ENCODE measurements at regions not wholly inside any gene's neighbourhood (a gene's known extent, or its start where the extent isn't known, plus 50 kb on each side); places are given as distances from the start of the nearest gene placed in this dataset.

- 97% methylated on average over 2 of the region's 2 CpGs for WGBS (ENCODE audit: low lambda C conversion rate)
- no peak for DNase-seq (ENCODE audit: low spot score)
- POLR2A ChIA-PET = no interaction called here
- H3K79me2 ChIP-seq (ENCODE audit: insufficient read depth, low read length) = no peaks in the 10 kb centered on the region
- intact Hi-C loops (cut with micrococcal nuclease; ENCODE audit: unreplicated experiment) (no loop called here), in situ Hi-C loops (cut with HindIII; ENCODE audit: extremely low pct_ligation_motif_present, low pct_unique_long_range_greater_than_20kb) (no loop called here)
- H3K4me1 ChIP-seq (ENCODE audit: insufficient read depth, low read length) = no peaks in the 10 kb centered on the region
- H3K36me3 ChIP-seq (replicated peaks in 1 of 2; ENCODE audit: control insufficient read depth in 1 of 2, insufficient read depth in 2 of 2, low read length in 2 of 2) = no peaks in the 10 kb centered on the region
- FAIRE-seq = no peak
- no peak overlapping the region for H3K4me3 ChIP-seq (replicated peaks in 1 of 3; ENCODE audit: insufficient read depth in 1 of 3, low read depth in 2 of 3, low read length in 3 of 3)
- H3K9ac ChIP-seq (ENCODE audit: insufficient read depth, low read depth, low read length) = no peak overlapping the region
- H3K27me3 ChIP-seq (ENCODE audit: control insufficient read depth in 1 of 2, insufficient read depth in 2 of 2, low read length in 2 of 2) = no peaks in the 10 kb centered on the region
- H3K4me2 ChIP-seq (ENCODE audit: low read depth, low read length) = no peak overlapping the region
- CTCF ChIA-PET (ENCODE audit: low intra/inter-chr PET ratio, low total read pairs) = no interaction called here
- H4K20me1 ChIP-seq (ENCODE audit: insufficient read depth, low read length) = no peaks in the 10 kb centered on the region; the same call in 1 of the 2 replicates
- H2AFZ ChIP-seq (ENCODE audit: low read length) = no peak overlapping the region
- no peaks in the 10 kb centered on the region for H3K9me3 ChIP-seq (ENCODE audit: low read length)
- ATAC-seq = peak; percentile 29; the same call in 2 of the 3 replicates
- no TSS peak for BruUV-seq (replicated peaks)
- H3K27ac ChIP-seq (ENCODE audit: extremely low read length, insufficient read depth, low read length) = no peak overlapping the region
- TF ChIP-seq, protein P1, sequence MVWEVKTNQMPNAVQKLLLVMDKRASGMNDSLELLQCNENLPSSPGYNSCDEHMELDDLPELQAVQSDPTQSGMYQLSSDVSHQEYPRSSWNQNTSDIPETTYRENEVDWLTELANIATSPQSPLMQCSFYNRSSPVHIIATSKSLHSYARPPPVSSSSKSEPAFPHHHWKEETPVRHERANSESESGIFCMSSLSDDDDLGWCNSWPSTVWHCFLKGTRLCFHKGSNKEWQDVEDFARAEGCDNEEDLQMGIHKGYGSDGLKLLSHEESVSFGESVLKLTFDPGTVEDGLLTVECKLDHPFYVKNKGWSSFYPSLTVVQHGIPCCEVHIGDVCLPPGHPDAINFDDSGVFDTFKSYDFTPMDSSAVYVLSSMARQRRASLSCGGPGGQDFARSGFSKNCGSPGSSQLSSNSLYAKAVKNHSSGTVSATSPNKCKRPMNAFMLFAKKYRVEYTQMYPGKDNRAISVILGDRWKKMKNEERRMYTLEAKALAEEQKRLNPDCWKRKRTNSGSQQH (CRISPR knock-in tag; IDR thresholded peaks at IDR 0.05; ENCODE audit: low read depth) = no peak
- TF ChIP-seq GATA4 (IDR thresholded peaks at IDR 0.05; ENCODE audit: borderline replicate concordance, low read depth) = no peak
- TF ChIP-seq ZSCAN22 (CRISPR knock-in tag; IDR thresholded peaks at IDR 0.05) = no peak
- no peak for TF ChIP-seq ZNF570 (CRISPR knock-in tag; IDR thresholded peaks at IDR 0.05; ENCODE audit: borderline replicate concordance)
- no peak for TF ChIP-seq ZNF34 (CRISPR knock-in tag; IDR thresholded peaks at IDR 0.05; ENCODE audit: borderline replicate concordance)
- TF ChIP-seq, protein P2, sequence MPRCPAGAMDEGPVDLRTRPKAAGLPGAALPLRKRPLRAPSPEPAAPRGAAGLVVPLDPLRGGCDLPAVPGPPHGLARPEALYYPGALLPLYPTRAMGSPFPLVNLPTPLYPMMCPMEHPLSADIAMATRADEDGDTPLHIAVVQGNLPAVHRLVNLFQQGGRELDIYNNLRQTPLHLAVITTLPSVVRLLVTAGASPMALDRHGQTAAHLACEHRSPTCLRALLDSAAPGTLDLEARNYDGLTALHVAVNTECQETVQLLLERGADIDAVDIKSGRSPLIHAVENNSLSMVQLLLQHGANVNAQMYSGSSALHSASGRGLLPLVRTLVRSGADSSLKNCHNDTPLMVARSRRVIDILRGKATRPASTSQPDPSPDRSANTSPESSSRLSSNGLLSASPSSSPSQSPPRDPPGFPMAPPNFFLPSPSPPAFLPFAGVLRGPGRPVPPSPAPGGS (CRISPR knock-in tag; IDR thresholded peaks at IDR 0.05) = no peak
- TF ChIP-seq, protein P3, sequence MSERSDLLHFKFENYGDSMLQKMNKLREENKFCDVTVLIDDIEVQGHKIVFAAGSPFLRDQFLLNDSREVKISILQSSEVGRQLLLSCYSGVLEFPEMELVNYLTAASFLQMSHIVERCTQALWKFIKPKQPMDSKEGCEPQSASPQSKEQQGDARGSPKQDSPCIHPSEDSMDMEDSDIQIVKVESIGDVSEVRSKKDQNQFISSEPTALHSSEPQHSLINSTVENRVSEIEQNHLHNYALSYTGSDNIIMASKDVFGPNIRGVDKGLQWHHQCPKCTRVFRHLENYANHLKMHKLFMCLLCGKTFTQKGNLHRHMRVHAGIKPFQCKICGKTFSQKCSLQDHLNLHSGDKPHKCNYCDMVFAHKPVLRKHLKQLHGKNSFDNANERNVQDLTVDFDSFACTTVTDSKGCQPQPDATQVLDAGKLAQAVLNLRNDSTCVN (CRISPR knock-in tag; IDR thresholded peaks at IDR 0.05; ENCODE audit: borderline replicate concordance) = no peak
- no peak for TF ChIP-seq PPARG (CRISPR knock-in tag; conservative IDR thresholded peaks at IDR 0.05)
- TF ChIP-seq ZNF33A (CRISPR knock-in tag; IDR thresholded peaks at IDR 0.05; ENCODE audit: borderline replicate concordance) = no peak
- no peak for TF ChIP-seq ZFP1 (CRISPR knock-in tag; IDR thresholded peaks at IDR 0.05)
- no peak for TF ChIP-seq PRPF4 (IDR thresholded peaks at IDR 0.05; ENCODE audit: low read depth, low read length, poor library complexity, severe bottlenecking)
Measured at GRCh38 chr2:78147466-78147865, 625.3 kb upstream of the LRRTM4 start.

Data from HepG2 (cell line).